ENCODE measurements at regions not wholly inside any gene's neighbourhood (a gene's known extent, or its start where the extent isn't known, plus 50 kb on each side); places are given as distances from the start of the nearest gene placed in this dataset.

DNA sequence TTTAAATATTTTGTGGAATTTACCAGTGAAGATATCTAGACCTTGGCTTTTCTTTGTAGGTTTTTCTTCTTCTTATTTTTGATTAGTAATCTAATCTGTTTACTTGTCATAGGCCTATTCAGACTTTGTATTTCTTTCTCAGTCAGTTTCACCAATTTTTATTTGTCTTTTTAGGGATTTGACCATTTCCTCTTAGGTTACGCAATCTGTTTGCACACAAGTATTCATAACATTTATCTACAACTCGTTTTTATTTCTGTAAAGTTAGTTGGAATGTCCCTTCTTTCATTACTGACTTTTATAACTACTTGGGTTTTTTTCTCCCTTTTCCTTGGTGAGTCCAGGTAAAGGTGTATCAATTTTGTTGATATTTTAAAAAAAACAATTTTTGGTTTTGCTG lies 545.7 kb downstream of the AACS start:
- Histone ChIP-seq H3K27ac (ENCODE audit: low read depth in 2 of 2, low read length in 2 of 2) (no peak overlapping the region), H3K9ac (ENCODE audit: low read length in 3 of 3) (no peak overlapping the region), H3K4me1 (ENCODE audit: control insufficient read depth in 2 of 3, insufficient read depth in 2 of 3, low read depth in 1 of 3, low read length in 3 of 3) (no peaks in the 10 kb centered on the region), H3K36me3 (ENCODE audit: control insufficient read depth in 2 of 3, insufficient read depth in 3 of 3, low read length in 3 of 3) (no peaks in the 10 kb centered on the region), H3K9me3 (ENCODE audit: control insufficient read depth in 2 of 3, insufficient read depth in 1 of 3, low read length in 3 of 3) (no peaks in the 10 kb centered on the region), H3K27me3 (ENCODE audit: control insufficient read depth, insufficient read depth, low read length) (no peaks in the 10 kb centered on the region), H3K4me3 (ENCODE audit: low read length in 3 of 3) (no peak overlapping the region)
- intact Hi-C loops (cut with DNase I), result no loop called here
- no peak for FAIRE-seq
- no peak for TF ChIP-seq CTCF (IDR thresholded peaks at IDR 0.05; ENCODE audit: borderline replicate concordance, extremely low read depth, insufficient read depth)
- DNase-seq, result no peak

DNA sequence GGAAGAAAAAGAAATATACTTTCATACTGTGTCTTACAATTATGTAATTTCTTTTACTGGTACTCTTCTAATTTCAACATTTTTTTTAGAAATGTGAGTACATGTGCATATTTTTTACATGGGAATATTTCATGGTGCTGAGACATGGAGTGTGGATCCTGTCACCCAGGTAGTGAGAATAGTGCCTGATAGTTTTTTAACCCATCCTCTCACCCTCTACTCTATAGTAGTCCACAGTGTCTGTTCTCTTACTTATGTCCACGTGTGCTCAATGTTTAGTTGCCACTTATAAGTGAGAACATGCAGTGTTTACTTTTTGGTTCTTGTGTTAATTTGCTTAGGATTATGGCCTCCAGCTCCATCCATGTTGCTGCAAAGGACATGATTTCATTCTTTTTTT lies 548.8 kb downstream of the AACS start:
- TF ChIP-seq CTCF (IDR thresholded peaks at IDR 0.05; ENCODE audit: borderline replicate concordance, extremely low read depth, insufficient read depth), result no peak
- H3K4me3 ChIP-seq (ENCODE audit: low read length in 3 of 3), result no peak overlapping the region
- no peaks in the 10 kb centered on the region for H3K27me3 ChIP-seq (ENCODE audit: control insufficient read depth, insufficient read depth, low read length)
- no peak for DNase-seq
- H3K9me3 ChIP-seq (ENCODE audit: control insufficient read depth in 2 of 3, insufficient read depth in 1 of 3, low read length in 3 of 3), result no peaks in the 10 kb centered on the region
- no peaks in the 10 kb centered on the region for H3K36me3 ChIP-seq (ENCODE audit: control insufficient read depth in 2 of 3, insufficient read depth in 3 of 3, low read length in 3 of 3)
- H3K27ac ChIP-seq (ENCODE audit: low read depth in 2 of 2, low read length in 2 of 2), result no peak overlapping the region
- H3K4me1 ChIP-seq (ENCODE audit: control insufficient read depth in 2 of 3, insufficient read depth in 2 of 3, low read depth in 1 of 3, low read length in 3 of 3), result no peaks in the 10 kb centered on the region
- no peak for FAIRE-seq
- no peak overlapping the region for H3K9ac ChIP-seq (ENCODE audit: low read length in 3 of 3)
- intact Hi-C loops (cut with DNase I), result no loop called here

- H3K36me3 ChIP-seq (ENCODE audit: control insufficient read depth in 2 of 3, insufficient read depth in 3 of 3, low read length in 3 of 3), result no peaks in the 10 kb centered on the region
- intact Hi-C loops (cut with DNase I), result no loop called here
- no peak overlapping the region for H3K4me3 ChIP-seq (ENCODE audit: low read length in 3 of 3)
- no peaks in the 10 kb centered on the region for H3K9me3 ChIP-seq (ENCODE audit: control insufficient read depth in 2 of 3, insufficient read depth in 1 of 3, low read length in 3 of 3)
- no peak overlapping the region for H3K9ac ChIP-seq (ENCODE audit: low read length in 3 of 3)
- FAIRE-seq (no peak), DNase-seq (peak in 1 of 5 donors; percentile 6)
- no peaks in the 10 kb centered on the region for H3K27me3 ChIP-seq (ENCODE audit: control insufficient read depth, insufficient read depth, low read length)
- H3K27ac ChIP-seq (ENCODE audit: low read depth in 2 of 2, low read length in 2 of 2), result no peak overlapping the region
- no peaks in the 10 kb centered on the region for H3K4me1 ChIP-seq (ENCODE audit: control insufficient read depth in 2 of 3, insufficient read depth in 2 of 3, low read depth in 1 of 3, low read length in 3 of 3)
- TF ChIP-seq CTCF (IDR thresholded peaks at IDR 0.05; ENCODE audit: borderline replicate concordance, extremely low read depth, insufficient read depth), result no peak
Measured at GRCh38 chr12:125619723-125620122, 554.5 kb downstream of the AACS start.

GRCh38 chr12:125633686-125634085 lies 568.5 kb downstream of the AACS start:
- FAIRE-seq, result no peak
- no peak for TF ChIP-seq CTCF (IDR thresholded peaks at IDR 0.05; ENCODE audit: borderline replicate concordance, extremely low read depth, insufficient read depth)
- intact Hi-C loops (cut with DNase I), result no loop called here
- no peak for DNase-seq
- Histone ChIP-seq H3K27me3 (ENCODE audit: control insufficient read depth, insufficient read depth, low read length) (no peaks in the 10 kb centered on the region), H3K36me3 (ENCODE audit: control insufficient read depth in 2 of 3, insufficient read depth in 3 of 3, low read length in 3 of 3) (no peaks in the 10 kb centered on the region), H3K4me1 (ENCODE audit: control insufficient read depth in 2 of 3, insufficient read depth in 2 of 3, low read depth in 1 of 3, low read length in 3 of 3) (no peaks in the 10 kb centered on the region), H3K9me3 (ENCODE audit: control insufficient read depth in 2 of 3, insufficient read depth in 1 of 3, low read length in 3 of 3) (no peaks in the 10 kb centered on the region), H3K4me3 (ENCODE audit: low read length in 3 of 3) (no peak overlapping the region), H3K9ac (ENCODE audit: low read length in 3 of 3) (no peak overlapping the region), H3K27ac (ENCODE audit: low read depth in 2 of 2, low read length in 2 of 2) (no peak overlapping the region)
